WTC11 (cell line): ENCODE measurements at regions not wholly inside any gene's neighbourhood (a gene's known extent, or its start where the extent isn't known, plus 50 kb on each side); places are given as distances from the start of the nearest gene placed in this dataset.
A peak's percentile ranks its signal among the peaks of the same experiment; 100 is the strongest.

Experiments
- ATAC-seq: fragments of 200-7000 bp; cut with Tn5 transposase; 2 replicates; pipeline ENCODE4 v1.10.0; 2021; ENCODE audit warnings: mild to moderate bottlenecking, moderate library complexity
- CTCF ChIA-PET: fragments of 300-600 bp; sonication (Branson Sonifier 250); formaldehyde crosslinking; loops from one replicate; lab custom pipeline; 2021; ENCODE audit warnings: antibody characterized with exemption; lab: Charles Lee
- POLR2A ChIA-PET: fragments of 350-600 bp; sonication (Branson Sonifier 250); formaldehyde crosslinking; loops from one replicate; lab custom pipeline; 2021; ENCODE audit warnings: antibody characterized with exemption; lab: Charles Lee
- DNase-seq: peaks from one replicate; pipeline ENCODE4 v3.0.0; 2021; ENCODE audit warnings: low spot score
- H3K27ac Mint-ChIP-seq: 2 replicates; pipeline ENCODE4 v1.8.0; 2021; ENCODE audit warnings: mixed read lengths
- H3K27me3 Mint-ChIP-seq: 2 replicates; pipeline ENCODE4 v1.8.0; 2021; ENCODE audit warnings: low read depth, mild to moderate bottlenecking, moderate library complexity, mixed read lengths
- H3K36me3 Mint-ChIP-seq: 2 replicates; pipeline ENCODE4 v1.8.0; 2021; ENCODE audit warnings: mixed read lengths
- H3K4me1 Mint-ChIP-seq: 2 replicates; pipeline ENCODE4 v1.8.0; 2022; ENCODE audit warnings: mixed read lengths
- H3K4me3 Mint-ChIP-seq: 2 replicates; pipeline ENCODE4 v1.8.0; 2021; ENCODE audit warnings: mild to moderate bottlenecking, moderate library complexity, mixed read lengths
- H3K9me3 Mint-ChIP-seq: 2 replicates; pipeline ENCODE4 v1.8.0; 2021; ENCODE audit warnings: mixed read lengths
- CBFB ChIP-seq: sonication (generic); formaldehyde crosslinking; IDR thresholded peaks from 2 replicates; pipeline ENCODE4 v1.8.1; 2022; ENCODE audit warnings: mild to moderate bottlenecking, low read depth, missing genetic modification reagents
- CREB1 ChIP-seq: sonication (generic); formaldehyde crosslinking; IDR thresholded peaks from 2 replicates; pipeline ENCODE4 v1.8.0; 2023; ENCODE audit warnings: mild to moderate bottlenecking, missing genetic modification reagents
- EMX1 ChIP-seq: fragments of 250-450 bp; sonication (Bioruptor Pico); IDR thresholded peaks from 2 replicates; pipeline ENCODE4 v1.8.0; 2021; ENCODE audit warnings: mild to moderate bottlenecking
- JUN ChIP-seq: sonication (generic); formaldehyde crosslinking; IDR thresholded peaks from 2 replicates; pipeline ENCODE4 v1.8.0; 2023; ENCODE audit warnings: mild to moderate bottlenecking, missing genetic modification reagents
- KAT7 ChIP-seq: sonication (generic); formaldehyde crosslinking; IDR thresholded peaks from 2 replicates; pipeline ENCODE4 v1.8.1; 2023; ENCODE audit warnings: missing genetic modification reagents, mild to moderate bottlenecking, borderline replicate concordance
- NFATC4 ChIP-seq: fragments of 250-450 bp; sonication (Bioruptor Pico); IDR thresholded peaks from 2 replicates; pipeline ENCODE4 v1.9.0; 2021; ENCODE audit warnings: mild to moderate bottlenecking
- NFYB ChIP-seq: sonication (generic); formaldehyde crosslinking; conservative IDR thresholded peaks from 2 replicates; pipeline ENCODE4 v1.8.0; 2022; ENCODE audit warnings: low read depth, missing genetic modification reagents
- OVOL2 ChIP-seq: fragments of 250-450 bp; sonication (Bioruptor Pico); IDR thresholded peaks from 2 replicates; pipeline ENCODE4 v1.9.0; 2021; ENCODE audit warnings: mild to moderate bottlenecking, borderline replicate concordance
- SMAD4 ChIP-seq: sonication (generic); formaldehyde crosslinking; IDR thresholded peaks from 2 replicates; pipeline ENCODE4 v1.8.0; 2022; ENCODE audit warnings: mild to moderate bottlenecking, missing genetic modification reagents
- TEAD1 ChIP-seq: sonication (generic); formaldehyde crosslinking; IDR thresholded peaks from 2 replicates; pipeline ENCODE4 v1.8.0; 2022; ENCODE audit warnings: mild to moderate bottlenecking, missing genetic modification reagents
- TEAD4 ChIP-seq: sonication (generic); formaldehyde crosslinking; IDR thresholded peaks from 2 replicates; pipeline ENCODE4 v1.8.0; 2022; ENCODE audit warnings: mild to moderate bottlenecking, missing genetic modification reagents
- ZNF219 ChIP-seq: sonication (generic); formaldehyde crosslinking; IDR thresholded peaks from 2 replicates; pipeline ENCODE4 v1.8.0; 2023; ENCODE audit warnings: missing genetic modification reagents, mild to moderate bottlenecking, borderline replicate concordance
- ZNF396 ChIP-seq: fragments of 250-450 bp; sonication (Bioruptor Pico); IDR thresholded peaks from 2 replicates; pipeline ENCODE4 v1.8.0; 2021; ENCODE audit warnings: mild to moderate bottlenecking, moderate library complexity, borderline replicate concordance
- ZNF416 ChIP-seq: fragments of 250-450 bp; sonication (Bioruptor Pico); IDR thresholded peaks from 2 replicates; pipeline ENCODE4 v1.9.0; 2021; ENCODE audit warnings: mild to moderate bottlenecking, inconsistent platforms
- ZNF423 ChIP-seq: fragments of 250-450 bp; sonication (Bioruptor Pico); IDR thresholded peaks from 2 replicates; pipeline ENCODE4 v2.1.2; 2022; ENCODE audit warnings: mild to moderate bottlenecking, moderate library complexity
- ZNF671 ChIP-seq: fragments of 250-450 bp; sonication (Bioruptor Pico); IDR thresholded peaks from 2 replicates; pipeline ENCODE4 v1.8.0; 2021; ENCODE audit warnings: mild to moderate bottlenecking
- TF ChIP-seq, protein P1 (sequence below): sonication (generic); formaldehyde crosslinking; conservative IDR thresholded peaks from 2 replicates; pipeline ENCODE4 v1.8.1; 2023; ENCODE audit warnings: mild to moderate bottlenecking, low read depth, missing genetic modification reagents, moderate library complexity
- TF ChIP-seq, protein P2 (sequence below): sonication (generic); formaldehyde crosslinking; IDR thresholded peaks from 2 replicates; pipeline ENCODE4 v1.8.1; 2023; ENCODE audit warnings: mild to moderate bottlenecking, missing genetic modification reagents, moderate library complexity
- TF ChIP-seq, protein P3 (sequence below): sonication (generic); formaldehyde crosslinking; IDR thresholded peaks from 2 replicates; pipeline ENCODE4 v1.8.0; 2022; ENCODE audit warnings: mild to moderate bottlenecking, missing genetic modification reagents
- TF ChIP-seq, protein P4 (sequence below): sonication (generic); formaldehyde crosslinking; IDR thresholded peaks from 2 replicates; pipeline ENCODE4 v1.8.0; 2023; ENCODE audit warnings: missing genetic modification reagents

DNA sequence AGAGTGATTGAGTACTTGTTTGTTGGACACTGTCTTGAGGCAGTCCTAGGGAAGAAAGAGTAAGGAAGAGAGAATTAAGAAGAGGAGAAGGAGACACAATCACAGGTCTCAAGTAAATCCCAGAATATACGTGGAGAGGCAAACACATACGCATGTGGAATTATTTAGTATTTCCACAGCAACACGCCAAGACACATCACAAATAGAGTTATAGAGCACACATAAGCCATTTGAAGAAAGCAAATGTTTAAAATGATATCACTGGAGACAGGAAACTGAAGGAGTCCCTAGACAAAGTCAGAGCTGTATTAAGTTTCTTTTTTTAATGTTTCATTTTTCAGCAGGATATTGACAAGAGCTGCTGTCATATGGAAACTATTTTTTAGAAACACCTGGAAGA is 206.1 kb upstream of the LRIG1 start (continued):
- TF ChIP-seq TEAD4 (no peak), JUN (CRISPR knock-in tag) (no peak)

DNA sequence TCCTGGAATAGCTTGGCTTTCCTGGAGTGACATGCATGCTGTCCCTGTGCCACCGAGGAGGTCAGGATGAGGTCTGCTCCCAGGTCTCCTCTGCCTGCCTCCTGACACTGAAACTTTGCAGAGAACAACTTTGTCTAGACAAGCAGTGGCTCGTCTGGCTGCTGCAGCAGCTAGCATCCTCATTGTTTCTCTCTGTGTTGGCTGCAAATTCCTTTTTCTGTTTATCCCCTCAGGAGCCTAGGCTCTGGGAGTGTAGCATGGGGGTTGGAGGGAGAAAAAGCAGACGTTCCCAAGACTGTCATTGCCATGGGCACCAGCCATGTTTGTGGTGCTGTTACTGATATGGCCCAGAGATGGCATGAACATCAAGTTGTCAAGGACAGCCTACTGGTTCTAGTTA is 208.7 kb upstream of the LRIG1 start:
- no peak for DNase-seq
- CTCF ChIA-PET, result no interaction called here
- H3K27me3 Mint-ChIP-seq, result peaks cover 8% of the 10 kb centered on the region

DNA sequence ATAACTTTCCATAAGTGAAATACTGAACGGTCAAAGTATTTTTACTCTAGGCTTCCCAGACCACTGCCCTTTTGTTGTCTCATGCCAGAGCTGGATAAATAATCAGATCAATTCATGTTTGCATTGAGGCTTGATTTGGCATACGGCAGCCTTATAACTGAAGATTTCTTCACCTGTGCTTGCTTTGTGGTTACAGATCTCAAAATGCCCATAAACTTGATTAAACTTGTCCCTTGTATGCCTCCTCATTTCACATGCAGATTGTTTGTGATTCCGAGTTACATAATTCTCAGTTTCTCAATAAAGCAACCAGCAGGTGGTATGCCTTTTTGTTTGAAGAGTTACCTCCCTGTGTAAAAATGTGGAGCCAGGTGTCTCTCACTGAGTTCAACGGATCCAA is 211.4 kb upstream of the LRIG1 start:
- peaks cover 13% of the 10 kb centered on the region for H3K4me1 Mint-ChIP-seq
- DNase-seq (no peak), ATAC-seq (no peak)
- H3K4me3 Mint-ChIP-seq, result no peak overlapping the region
- POLR2A ChIA-PET, result no interaction called here
- no peaks in the 10 kb centered on the region for H3K36me3 Mint-ChIP-seq
- CTCF ChIA-PET, result no interaction called here
- TF ChIP-seq ZNF396 (no peak), TEAD1 (peak; percentile 41; the same call in 1 of the 2 replicates)
- no peaks in the 10 kb centered on the region for H3K9me3 Mint-ChIP-seq
- no peak overlapping the region for H3K27ac Mint-ChIP-seq
- peaks cover 8% of the 10 kb centered on the region for H3K27me3 Mint-ChIP-seq

More for the DNA sequence above, 208.7 kb upstream of the LRIG1 start:
- no peak for ATAC-seq
- Mint-ChIP-seq H3K9me3 (no peaks in the 10 kb centered on the region), H3K36me3 (no peaks in the 10 kb centered on the region), H3K4me3 (no peak overlapping the region), H3K4me1 (peaks cover 13% of the 10 kb centered on the region), H3K27ac (no peak overlapping the region)
- no peak for TF ChIP-seq CBFB (CRISPR knock-in tag)
- no peak for TF ChIP-seq ZNF396
- no peak for TF ChIP-seq ZNF423 (CRISPR knock-in tag)
- TF ChIP-seq, protein P1, sequence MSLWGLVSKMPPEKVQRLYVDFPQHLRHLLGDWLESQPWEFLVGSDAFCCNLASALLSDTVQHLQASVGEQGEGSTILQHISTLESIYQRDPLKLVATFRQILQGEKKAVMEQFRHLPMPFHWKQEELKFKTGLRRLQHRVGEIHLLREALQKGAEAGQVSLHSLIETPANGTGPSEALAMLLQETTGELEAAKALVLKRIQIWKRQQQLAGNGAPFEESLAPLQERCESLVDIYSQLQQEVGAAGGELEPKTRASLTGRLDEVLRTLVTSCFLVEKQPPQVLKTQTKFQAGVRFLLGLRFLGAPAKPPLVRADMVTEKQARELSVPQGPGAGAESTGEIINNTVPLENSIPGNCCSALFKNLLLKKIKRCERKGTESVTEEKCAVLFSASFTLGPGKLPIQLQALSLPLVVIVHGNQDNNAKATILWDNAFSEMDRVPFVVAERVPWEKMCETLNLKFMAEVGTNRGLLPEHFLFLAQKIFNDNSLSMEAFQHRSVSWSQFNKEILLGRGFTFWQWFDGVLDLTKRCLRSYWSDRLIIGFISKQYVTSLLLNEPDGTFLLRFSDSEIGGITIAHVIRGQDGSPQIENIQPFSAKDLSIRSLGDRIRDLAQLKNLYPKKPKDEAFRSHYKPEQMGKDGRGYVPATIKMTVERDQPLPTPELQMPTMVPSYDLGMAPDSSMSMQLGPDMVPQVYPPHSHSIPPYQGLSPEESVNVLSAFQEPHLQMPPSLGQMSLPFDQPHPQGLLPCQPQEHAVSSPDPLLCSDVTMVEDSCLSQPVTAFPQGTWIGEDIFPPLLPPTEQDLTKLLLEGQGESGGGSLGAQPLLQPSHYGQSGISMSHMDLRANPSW (CRISPR knock-in tag), result no peak
- no peak for TF ChIP-seq NFYB (CRISPR knock-in tag)
- TF ChIP-seq, protein P2, sequence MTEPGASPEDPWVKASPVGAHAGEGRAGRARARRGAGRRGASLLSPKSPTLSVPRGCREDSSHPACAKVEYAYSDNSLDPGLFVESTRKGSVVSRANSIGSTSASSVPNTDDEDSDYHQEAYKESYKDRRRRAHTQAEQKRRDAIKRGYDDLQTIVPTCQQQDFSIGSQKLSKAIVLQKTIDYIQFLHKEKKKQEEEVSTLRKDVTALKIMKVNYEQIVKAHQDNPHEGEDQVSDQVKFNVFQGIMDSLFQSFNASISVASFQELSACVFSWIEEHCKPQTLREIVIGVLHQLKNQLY, result no peak
- TF ChIP-seq OVOL2 (CRISPR knock-in tag), result no peak
- TF ChIP-seq ZNF671, result no peak
- no peak for TF ChIP-seq NFATC4 (CRISPR knock-in tag)
- TF ChIP-seq SMAD4 (CRISPR knock-in tag), result no peak
- TF ChIP-seq, protein P3, sequence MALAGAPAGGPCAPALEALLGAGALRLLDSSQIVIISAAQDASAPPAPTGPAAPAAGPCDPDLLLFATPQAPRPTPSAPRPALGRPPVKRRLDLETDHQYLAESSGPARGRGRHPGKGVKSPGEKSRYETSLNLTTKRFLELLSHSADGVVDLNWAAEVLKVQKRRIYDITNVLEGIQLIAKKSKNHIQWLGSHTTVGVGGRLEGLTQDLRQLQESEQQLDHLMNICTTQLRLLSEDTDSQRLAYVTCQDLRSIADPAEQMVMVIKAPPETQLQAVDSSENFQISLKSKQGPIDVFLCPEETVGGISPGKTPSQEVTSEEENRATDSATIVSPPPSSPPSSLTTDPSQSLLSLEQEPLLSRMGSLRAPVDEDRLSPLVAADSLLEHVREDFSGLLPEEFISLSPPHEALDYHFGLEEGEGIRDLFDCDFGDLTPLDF (CRISPR knock-in tag), result no peak
- TF ChIP-seq ZNF416 (CRISPR knock-in tag), result no peak
- TF ChIP-seq TEAD1, result no peak
- no peak for TF ChIP-seq CREB1 (CRISPR knock-in tag)
- TF ChIP-seq ZNF219 (CRISPR knock-in tag), result no peak
- no peak for TF ChIP-seq KAT7 (CRISPR knock-in tag)
- TF ChIP-seq, protein P4, sequence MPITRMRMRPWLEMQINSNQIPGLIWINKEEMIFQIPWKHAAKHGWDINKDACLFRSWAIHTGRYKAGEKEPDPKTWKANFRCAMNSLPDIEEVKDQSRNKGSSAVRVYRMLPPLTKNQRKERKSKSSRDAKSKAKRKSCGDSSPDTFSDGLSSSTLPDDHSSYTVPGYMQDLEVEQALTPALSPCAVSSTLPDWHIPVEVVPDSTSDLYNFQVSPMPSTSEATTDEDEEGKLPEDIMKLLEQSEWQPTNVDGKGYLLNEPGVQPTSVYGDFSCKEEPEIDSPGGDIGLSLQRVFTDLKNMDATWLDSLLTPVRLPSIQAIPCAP (CRISPR knock-in tag), result no peak
- no peak for TF ChIP-seq EMX1
- POLR2A ChIA-PET, result no interaction called here
